ENCODE measurements at regions not wholly inside any gene's neighbourhood (a gene's known extent, or its start where the extent isn't known, plus 50 kb on each side); places are given as distances from the start of the nearest gene placed in this dataset.

GRCh38 chr14:82422230-82422629 lies 888.6 kb upstream of the SEL1L start:
- H3K9ac ChIP-seq (ENCODE audit: low read length), result no peak overlapping the region
- no peaks in the 10 kb centered on the region for H3K36me3 ChIP-seq (ENCODE audit: control insufficient read depth, insufficient read depth, low read length)
- H3K4me3 ChIP-seq (ENCODE audit: low read length), result no peak overlapping the region
- no peaks in the 10 kb centered on the region for H3K27me3 ChIP-seq (ENCODE audit: control insufficient read depth, insufficient read depth, low read length)
- H3K27ac ChIP-seq (ENCODE audit: low read depth, low read length), result no peak overlapping the region
- no peaks in the 10 kb centered on the region for H3K4me1 ChIP-seq (ENCODE audit: control insufficient read depth, insufficient read depth, low read length)

- Histone ChIP-seq H3K36me3 (ENCODE audit: control insufficient read depth, insufficient read depth, low read length) (no peaks in the 10 kb centered on the region), H3K27ac (ENCODE audit: low read depth, low read length) (no peak overlapping the region), H3K9ac (ENCODE audit: low read length) (no peak overlapping the region), H3K27me3 (ENCODE audit: control insufficient read depth, insufficient read depth, low read length) (no peaks in the 10 kb centered on the region), H3K4me3 (ENCODE audit: low read length) (no peak overlapping the region), H3K4me1 (ENCODE audit: control insufficient read depth, insufficient read depth, low read length) (no peaks in the 10 kb centered on the region)
Measured at GRCh38 chr14:82425261-82425660, 891.6 kb upstream of the SEL1L start.

- Histone ChIP-seq H3K27me3 (ENCODE audit: control insufficient read depth, insufficient read depth, low read length) (no peaks in the 10 kb centered on the region), H3K4me1 (ENCODE audit: control insufficient read depth, insufficient read depth, low read length) (no peaks in the 10 kb centered on the region), H3K27ac (ENCODE audit: low read depth, low read length) (no peak overlapping the region), H3K36me3 (ENCODE audit: control insufficient read depth, insufficient read depth, low read length) (no peaks in the 10 kb centered on the region), H3K9ac (ENCODE audit: low read length) (no peak overlapping the region), H3K4me3 (ENCODE audit: low read length) (no peak overlapping the region)
Measured at GRCh38 chr14:82431031-82431430, 897.4 kb upstream of the SEL1L start.

- H3K4me1 ChIP-seq (ENCODE audit: control insufficient read depth, insufficient read depth, low read length), result no peaks in the 10 kb centered on the region
- H3K27ac ChIP-seq (ENCODE audit: low read depth, low read length), result no peak overlapping the region
- H3K4me3 ChIP-seq (ENCODE audit: low read length), result no peak overlapping the region
- H3K27me3 ChIP-seq (ENCODE audit: control insufficient read depth, insufficient read depth, low read length), result no peaks in the 10 kb centered on the region
- H3K9ac ChIP-seq (ENCODE audit: low read length), result no peak overlapping the region
- H3K36me3 ChIP-seq (ENCODE audit: control insufficient read depth, insufficient read depth, low read length), result no peaks in the 10 kb centered on the region
Measured at GRCh38 chr14:82432301-82433105, 898.9 kb upstream of the SEL1L start.

GRCh38 chr14:82438436-82438835 lies 904.8 kb upstream of the SEL1L start:
- Histone ChIP-seq H3K4me1 (ENCODE audit: control insufficient read depth, insufficient read depth, low read length) (no peaks in the 10 kb centered on the region), H3K9ac (ENCODE audit: low read length) (no peak overlapping the region), H3K4me3 (ENCODE audit: low read length) (no peak overlapping the region), H3K27me3 (ENCODE audit: control insufficient read depth, insufficient read depth, low read length) (no peaks in the 10 kb centered on the region), H3K36me3 (ENCODE audit: control insufficient read depth, insufficient read depth, low read length) (no peaks in the 10 kb centered on the region), H3K27ac (ENCODE audit: low read depth, low read length) (no peak overlapping the region)

- Histone ChIP-seq H3K36me3 (ENCODE audit: control insufficient read depth, insufficient read depth, low read length) (no peaks in the 10 kb centered on the region), H3K27ac (ENCODE audit: low read depth, low read length) (no peak overlapping the region), H3K4me1 (ENCODE audit: control insufficient read depth, insufficient read depth, low read length) (no peaks in the 10 kb centered on the region), H3K27me3 (ENCODE audit: control insufficient read depth, insufficient read depth, low read length) (no peaks in the 10 kb centered on the region), H3K9ac (ENCODE audit: low read length) (no peak overlapping the region), H3K4me3 (ENCODE audit: low read length) (no peak overlapping the region)
Measured at GRCh38 chr14:82441270-82441669, 907.6 kb upstream of the SEL1L start.

GRCh38 chr14:82445810-82446570 lies 912.3 kb upstream of the SEL1L start:
- H3K4me3 ChIP-seq (ENCODE audit: low read length), result no peak overlapping the region
- no peaks in the 10 kb centered on the region for H3K4me1 ChIP-seq (ENCODE audit: control insufficient read depth, insufficient read depth, low read length)
- no peak overlapping the region for H3K9ac ChIP-seq (ENCODE audit: low read length)
- no peaks in the 10 kb centered on the region for H3K36me3 ChIP-seq (ENCODE audit: control insufficient read depth, insufficient read depth, low read length)
- no peaks in the 10 kb centered on the region for H3K27me3 ChIP-seq (ENCODE audit: control insufficient read depth, insufficient read depth, low read length)
- H3K27ac ChIP-seq (ENCODE audit: low read depth, low read length), result no peak overlapping the region

GRCh38 chr14:82447586-82447985 lies 913.9 kb upstream of the SEL1L start:
- Histone ChIP-seq H3K4me1 (ENCODE audit: control insufficient read depth, insufficient read depth, low read length) (no peaks in the 10 kb centered on the region), H3K4me3 (ENCODE audit: low read length) (no peak overlapping the region), H3K27ac (ENCODE audit: low read depth, low read length) (no peak overlapping the region), H3K9ac (ENCODE audit: low read length) (no peak overlapping the region), H3K27me3 (ENCODE audit: control insufficient read depth, insufficient read depth, low read length) (no peaks in the 10 kb centered on the region), H3K36me3 (ENCODE audit: control insufficient read depth, insufficient read depth, low read length) (no peaks in the 10 kb centered on the region)

GRCh38 chr14:82449926-82450468 lies 916.3 kb upstream of the SEL1L start:
- H3K27ac ChIP-seq (ENCODE audit: low read depth, low read length), result no peak overlapping the region
- H3K36me3 ChIP-seq (ENCODE audit: control insufficient read depth, insufficient read depth, low read length), result no peaks in the 10 kb centered on the region
- H3K9ac ChIP-seq (ENCODE audit: low read length), result no peak overlapping the region
- no peaks in the 10 kb centered on the region for H3K4me1 ChIP-seq (ENCODE audit: control insufficient read depth, insufficient read depth, low read length)
- no peaks in the 10 kb centered on the region for H3K27me3 ChIP-seq (ENCODE audit: control insufficient read depth, insufficient read depth, low read length)
- H3K4me3 ChIP-seq (ENCODE audit: low read length), result no peak overlapping the region

GRCh38 chr14:82451675-82452074 lies 918.0 kb upstream of the SEL1L start:
- Histone ChIP-seq H3K27me3 (ENCODE audit: control insufficient read depth, insufficient read depth, low read length) (no peaks in the 10 kb centered on the region), H3K9ac (ENCODE audit: low read length) (no peak overlapping the region)

GRCh38 chr14:82482345-82482744 lies 948.7 kb upstream of the SEL1L start:
- Histone ChIP-seq H3K4me1 (ENCODE audit: control insufficient read depth, insufficient read depth, low read length) (no peaks in the 10 kb centered on the region), H3K27ac (ENCODE audit: low read depth, low read length) (no peak overlapping the region), H3K27me3 (ENCODE audit: control insufficient read depth, insufficient read depth, low read length) (no peaks in the 10 kb centered on the region), H3K4me3 (ENCODE audit: low read length) (no peak overlapping the region), H3K9ac (ENCODE audit: low read length) (no peak overlapping the region), H3K36me3 (ENCODE audit: control insufficient read depth, insufficient read depth, low read length) (no peaks in the 10 kb centered on the region)

More at GRCh38 chr14:82451675-82452074, 918.0 kb upstream of the SEL1L start:
- Histone ChIP-seq H3K27ac (ENCODE audit: low read depth, low read length) (no peak overlapping the region), H3K4me3 (ENCODE audit: low read length) (no peak overlapping the region), H3K4me1 (ENCODE audit: control insufficient read depth, insufficient read depth, low read length) (no peaks in the 10 kb centered on the region), H3K36me3 (ENCODE audit: control insufficient read depth, insufficient read depth, low read length) (no peaks in the 10 kb centered on the region)

- Histone ChIP-seq H3K36me3 (ENCODE audit: control insufficient read depth, insufficient read depth, low read length) (no peaks in the 10 kb centered on the region), H3K27ac (ENCODE audit: low read depth, low read length) (no peak overlapping the region)
Measured at GRCh38 chr14:82488473-82488872, 954.8 kb upstream of the SEL1L start.

More at GRCh38 chr14:82488473-82488872, 954.8 kb upstream of the SEL1L start:
- no peak overlapping the region for H3K9ac ChIP-seq (ENCODE audit: low read length)
- H3K4me3 ChIP-seq (ENCODE audit: low read length), result no peak overlapping the region
- no peaks in the 10 kb centered on the region for H3K27me3 ChIP-seq (ENCODE audit: control insufficient read depth, insufficient read depth, low read length)
- no peaks in the 10 kb centered on the region for H3K4me1 ChIP-seq (ENCODE audit: control insufficient read depth, insufficient read depth, low read length)

Data from rectal smooth muscle tissue (tissue), 1 donor.